ENCODE measurements at regions not wholly inside any gene's neighbourhood (a gene's known extent, or its start where the extent isn't known, plus 50 kb on each side); places are given as distances from the start of the nearest gene placed in this dataset.

GRCh38 chr16:55039511-55039910 is 108.8 kb downstream of the IRX5 start:
- no peaks in the 10 kb centered on the region for H3F3A ChIP-seq (ENCODE audit: insufficient read depth, low read depth)
- H3K4me2 ChIP-seq = peak overlapping the region; percentile 29
- no peak overlapping the region for H3K27ac ChIP-seq
- no peak overlapping the region for H3K4me3 ChIP-seq
- no peak overlapping the region for H2AFZ ChIP-seq
- TF ChIP-seq, protein P1, sequence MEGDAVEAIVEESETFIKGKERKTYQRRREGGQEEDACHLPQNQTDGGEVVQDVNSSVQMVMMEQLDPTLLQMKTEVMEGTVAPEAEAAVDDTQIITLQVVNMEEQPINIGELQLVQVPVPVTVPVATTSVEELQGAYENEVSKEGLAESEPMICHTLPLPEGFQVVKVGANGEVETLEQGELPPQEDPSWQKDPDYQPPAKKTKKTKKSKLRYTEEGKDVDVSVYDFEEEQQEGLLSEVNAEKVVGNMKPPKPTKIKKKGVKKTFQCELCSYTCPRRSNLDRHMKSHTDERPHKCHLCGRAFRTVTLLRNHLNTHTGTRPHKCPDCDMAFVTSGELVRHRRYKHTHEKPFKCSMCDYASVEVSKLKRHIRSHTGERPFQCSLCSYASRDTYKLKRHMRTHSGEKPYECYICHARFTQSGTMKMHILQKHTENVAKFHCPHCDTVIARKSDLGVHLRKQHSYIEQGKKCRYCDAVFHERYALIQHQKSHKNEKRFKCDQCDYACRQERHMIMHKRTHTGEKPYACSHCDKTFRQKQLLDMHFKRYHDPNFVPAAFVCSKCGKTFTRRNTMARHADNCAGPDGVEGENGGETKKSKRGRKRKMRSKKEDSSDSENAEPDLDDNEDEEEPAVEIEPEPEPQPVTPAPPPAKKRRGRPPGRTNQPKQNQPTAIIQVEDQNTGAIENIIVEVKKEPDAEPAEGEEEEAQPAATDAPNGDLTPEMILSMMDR (conservative IDR thresholded peaks at IDR 0.05) = no peak
- TF ChIP-seq EZH2 (IDR thresholded peaks at IDR 0.05; ENCODE audit: low read depth) = no peak
- BruUV-seq (replicated peaks) = no TSS peak
- H3K4me1 ChIP-seq (replicated peaks; ENCODE audit: insufficient read depth) = peaks cover 16% of the 10 kb centered on the region
- intact Hi-C loops (cut with micrococcal nuclease; ENCODE audit: unreplicated experiment) = no loop called here
- no peaks in the 10 kb centered on the region for H3K27me3 ChIP-seq (ENCODE audit: insufficient read depth, low read depth)
- POLR2A ChIA-PET (ENCODE audit: unreplicated experiment) = no interaction called here
- CTCF ChIA-PET = no interaction called here
- H3K9me3 ChIP-seq (ENCODE audit: insufficient read depth, low read depth) = no peaks in the 10 kb centered on the region
- H3K9me2 ChIP-seq (ENCODE audit: insufficient read depth) = no peaks in the 10 kb centered on the region
- no peaks in the 10 kb centered on the region for H4K20me1 ChIP-seq (ENCODE audit: insufficient read depth)
- DNase-seq = peak in 1 of 2 experiments; percentile 52
- H3K79me2 ChIP-seq (ENCODE audit: low read depth) = no peaks in the 10 kb centered on the region
- no peaks in the 10 kb centered on the region for H3K36me3 ChIP-seq (ENCODE audit: low read depth)

GRCh38 chr16:55039931-55040330 is 109.3 kb downstream of the IRX5 start:
- no TSS peak for BruUV-seq (replicated peaks)
- Histone ChIP-seq H3K27ac (no peak overlapping the region), H3F3A (ENCODE audit: insufficient read depth, low read depth) (no peaks in the 10 kb centered on the region), H3K79me2 (ENCODE audit: low read depth) (no peaks in the 10 kb centered on the region), H3K27me3 (ENCODE audit: insufficient read depth, low read depth) (no peaks in the 10 kb centered on the region), H2AFZ (no peak overlapping the region), H3K9me2 (ENCODE audit: insufficient read depth) (no peaks in the 10 kb centered on the region), H3K4me2 (peak overlapping the region; percentile 29), H3K4me1 (replicated peaks; ENCODE audit: insufficient read depth) (peaks cover 16% of the 10 kb centered on the region), H4K20me1 (ENCODE audit: insufficient read depth) (no peaks in the 10 kb centered on the region), H3K4me3 (no peak overlapping the region), H3K36me3 (ENCODE audit: low read depth) (no peaks in the 10 kb centered on the region), H3K9me3 (ENCODE audit: insufficient read depth, low read depth) (no peaks in the 10 kb centered on the region)
- TF ChIP-seq, protein P1 (conservative IDR thresholded peaks at IDR 0.05) = no peak
- no peak for TF ChIP-seq EZH2 (IDR thresholded peaks at IDR 0.05; ENCODE audit: low read depth)
- DNase-seq = no peak
- intact Hi-C loops (cut with micrococcal nuclease; ENCODE audit: unreplicated experiment) = no loop called here
- CTCF ChIA-PET = no interaction called here
- POLR2A ChIA-PET (ENCODE audit: unreplicated experiment) = no interaction called here

- intact Hi-C loops (cut with micrococcal nuclease; ENCODE audit: unreplicated experiment) = no loop called here
- Histone ChIP-seq H3K9me2 (ENCODE audit: insufficient read depth) (no peaks in the 10 kb centered on the region), H3K4me1 (replicated peaks; ENCODE audit: insufficient read depth) (peaks cover 16% of the 10 kb centered on the region), H3K36me3 (ENCODE audit: low read depth) (no peaks in the 10 kb centered on the region), H2AFZ (no peak overlapping the region), H3K79me2 (ENCODE audit: low read depth) (no peaks in the 10 kb centered on the region), H3K4me2 (no peak overlapping the region), H3K9me3 (ENCODE audit: insufficient read depth, low read depth) (no peaks in the 10 kb centered on the region), H3K4me3 (no peak overlapping the region), H3K27me3 (ENCODE audit: insufficient read depth, low read depth) (no peaks in the 10 kb centered on the region), H3K27ac (no peak overlapping the region), H4K20me1 (ENCODE audit: insufficient read depth) (no peaks in the 10 kb centered on the region), H3F3A (ENCODE audit: insufficient read depth, low read depth) (no peaks in the 10 kb centered on the region)
- BruUV-seq (replicated peaks) = no TSS peak
- no peak for DNase-seq
- POLR2A ChIA-PET (ENCODE audit: unreplicated experiment) = no interaction called here
- CTCF ChIA-PET = no interaction called here
- TF ChIP-seq EZH2 (IDR thresholded peaks at IDR 0.05; ENCODE audit: low read depth) = no peak
- TF ChIP-seq, protein P1 (conservative IDR thresholded peaks at IDR 0.05) = no peak
These were observed 109.9 kb downstream of the IRX5 start for GRCh38 chr16:55040366-55041086.
